Ovary (tissue), 3 donors: ENCODE measurements at regions not wholly inside any gene's neighbourhood (a gene's known extent, or its start where the extent isn't known, plus 50 kb on each side); places are given as distances from the start of the nearest gene placed in this dataset.

Experiments
- CTCF ChIP-seq, 3 donors: fragments of 450-650 bp in 2 of 3; fragments of 200-600 bp in 1 of 3; IDR thresholded peaks; one replicate each; pipeline versions ENCODE4 v1.5.1 to v1.8.0; 2016 to 2022; ENCODE audit warnings: antibody characterized with exemption in 3 of 3, mild to moderate bottlenecking in 1 of 3
- EP300 ChIP-seq: sonication (generic); formaldehyde crosslinking; IDR thresholded peaks from one replicate; pipeline ENCODE4 v1.6.1; 2017; ENCODE audit warnings: antibody characterized with exemption
- POLR2A ChIP-seq: fragments of 450-650 bp; IDR thresholded peaks from one replicate; pipeline ENCODE4 v1.6.1; 2017; ENCODE audit warnings: antibody characterized with exemption, mild to moderate bottlenecking, moderate library complexity
- donor health status: DM: no; HTN: no; CAD: no.

GRCh38 chr5:133714161-133714915, 102.0 kb upstream of the FSTL4 start:
- no peak for TF ChIP-seq POLR2A
- TF ChIP-seq CTCF (IDR thresholded peaks at IDR 0.05), result no peak
- TF ChIP-seq EP300, result no peak
